ENCODE measurements at regions not wholly inside any gene's neighbourhood (a gene's known extent, or its start where the extent isn't known, plus 50 kb on each side); places are given as distances from the start of the nearest gene placed in this dataset.

DNA sequence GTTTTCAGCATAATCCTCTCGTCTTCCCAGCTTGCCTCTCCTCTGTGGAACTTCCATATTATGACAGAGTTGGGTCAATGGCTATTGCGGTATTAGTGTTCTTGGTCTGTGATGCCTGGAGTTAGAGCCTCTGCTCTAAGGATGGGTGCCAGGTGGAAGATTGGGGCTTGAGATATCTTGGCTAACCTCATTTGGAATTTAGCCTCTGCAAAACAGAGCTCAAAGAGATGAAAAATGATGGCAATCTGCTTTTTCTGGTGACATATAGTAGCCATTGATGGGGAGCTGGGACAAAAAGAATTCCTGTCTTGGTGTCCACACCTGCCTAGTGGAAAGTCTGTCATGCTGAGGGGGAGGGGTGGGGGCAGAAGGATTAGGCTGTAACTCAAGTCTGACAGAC is 152.1 kb downstream of the RPL10L start:
- no peak overlapping the region for H3K4me3 ChIP-seq
- H3K27ac ChIP-seq: no peak overlapping the region
- H3K27me3 ChIP-seq: no peaks in the 10 kb centered on the region
- WGBS: 72% methylated on average over 2 of the region's 2 CpGs
- TF ChIP-seq POLR2AphosphoS5 (IDR thresholded peaks at IDR 0.05) (no peak), EP300 (IDR thresholded peaks at IDR 0.05) (no peak)
- no peaks in the 10 kb centered on the region for H3K4me1 ChIP-seq
- H3K36me3 ChIP-seq: no peaks in the 10 kb centered on the region
- DNase-seq (ENCODE audit: low spot score in 2 of 2): no peak
- H3K9me3 ChIP-seq: no peaks in the 10 kb centered on the region

GRCh38 chr14:46496409-46496808 is 155.2 kb downstream of the RPL10L start:
- Histone ChIP-seq H3K36me3 (no peaks in the 10 kb centered on the region), H3K9me3 (no peaks in the 10 kb centered on the region), H3K4me1 (no peaks in the 10 kb centered on the region), H3K27ac (no peak overlapping the region), H3K4me3 (no peak overlapping the region), H3K27me3 (no peaks in the 10 kb centered on the region)
- WGBS: 81% methylated on average over 1 of the region's 1 CpG
- DNase-seq (ENCODE audit: low spot score in 2 of 2): no peak
- no peak for TF ChIP-seq EP300 (IDR thresholded peaks at IDR 0.05)
- no peak for TF ChIP-seq POLR2A (IDR thresholded peaks at IDR 0.05)

- Histone ChIP-seq H3K4me3 (no peak overlapping the region), H3K27ac (no peak overlapping the region), H3K36me3 (no peaks in the 10 kb centered on the region), H3K27me3 (no peaks in the 10 kb centered on the region), H3K4me1 (no peaks in the 10 kb centered on the region), H3K9me3 (no peaks in the 10 kb centered on the region)
- DNase-seq (ENCODE audit: low spot score in 2 of 2): no peak
- WGBS: 46% methylated on average over 1 of the region's 1 CpG
- TF ChIP-seq, protein P1, sequence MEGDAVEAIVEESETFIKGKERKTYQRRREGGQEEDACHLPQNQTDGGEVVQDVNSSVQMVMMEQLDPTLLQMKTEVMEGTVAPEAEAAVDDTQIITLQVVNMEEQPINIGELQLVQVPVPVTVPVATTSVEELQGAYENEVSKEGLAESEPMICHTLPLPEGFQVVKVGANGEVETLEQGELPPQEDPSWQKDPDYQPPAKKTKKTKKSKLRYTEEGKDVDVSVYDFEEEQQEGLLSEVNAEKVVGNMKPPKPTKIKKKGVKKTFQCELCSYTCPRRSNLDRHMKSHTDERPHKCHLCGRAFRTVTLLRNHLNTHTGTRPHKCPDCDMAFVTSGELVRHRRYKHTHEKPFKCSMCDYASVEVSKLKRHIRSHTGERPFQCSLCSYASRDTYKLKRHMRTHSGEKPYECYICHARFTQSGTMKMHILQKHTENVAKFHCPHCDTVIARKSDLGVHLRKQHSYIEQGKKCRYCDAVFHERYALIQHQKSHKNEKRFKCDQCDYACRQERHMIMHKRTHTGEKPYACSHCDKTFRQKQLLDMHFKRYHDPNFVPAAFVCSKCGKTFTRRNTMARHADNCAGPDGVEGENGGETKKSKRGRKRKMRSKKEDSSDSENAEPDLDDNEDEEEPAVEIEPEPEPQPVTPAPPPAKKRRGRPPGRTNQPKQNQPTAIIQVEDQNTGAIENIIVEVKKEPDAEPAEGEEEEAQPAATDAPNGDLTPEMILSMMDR (IDR thresholded peaks at IDR 0.05): no peak
- TF ChIP-seq POLR2A (IDR thresholded peaks at IDR 0.05): no peak
- TF ChIP-seq EP300 (IDR thresholded peaks at IDR 0.05): no peak
- TF ChIP-seq POLR2AphosphoS5 (IDR thresholded peaks at IDR 0.05): no peak
These were observed 161.3 kb downstream of the RPL10L start for GRCh38 chr14:46490238-46490685.

GRCh38 chr14:46488374-46488773 is 163.2 kb downstream of the RPL10L start:
- no peaks in the 10 kb centered on the region for H3K9me3 ChIP-seq
- H3K27me3 ChIP-seq: no peaks in the 10 kb centered on the region
- WGBS: 83% methylated on average over 5 of the region's 5 CpGs
- no peaks in the 10 kb centered on the region for H3K4me1 ChIP-seq
- TF ChIP-seq EP300 (IDR thresholded peaks at IDR 0.05) (no peak), POLR2A (IDR thresholded peaks at IDR 0.05) (no peak), POLR2AphosphoS5 (IDR thresholded peaks at IDR 0.05) (no peak)
- TF ChIP-seq, protein P1 (IDR thresholded peaks at IDR 0.05): no peak
- H3K36me3 ChIP-seq: no peaks in the 10 kb centered on the region
- no peak overlapping the region for H3K4me3 ChIP-seq
- H3K27ac ChIP-seq: no peak overlapping the region
- DNase-seq (ENCODE audit: low spot score in 2 of 2): no peak

- no peak for TF ChIP-seq EP300 (IDR thresholded peaks at IDR 0.05)
- TF ChIP-seq POLR2AphosphoS5 (IDR thresholded peaks at IDR 0.05): no peak
- TF ChIP-seq POLR2A (IDR thresholded peaks at IDR 0.05): no peak
- TF ChIP-seq, protein P1 (IDR thresholded peaks at IDR 0.05): no peak
- no peaks in the 10 kb centered on the region for H3K4me1 ChIP-seq
- WGBS: 85% methylated on average over 10 of the region's 10 CpGs
These were observed 163.8 kb downstream of the RPL10L start for GRCh38 chr14:46487582-46488350.

DNA sequence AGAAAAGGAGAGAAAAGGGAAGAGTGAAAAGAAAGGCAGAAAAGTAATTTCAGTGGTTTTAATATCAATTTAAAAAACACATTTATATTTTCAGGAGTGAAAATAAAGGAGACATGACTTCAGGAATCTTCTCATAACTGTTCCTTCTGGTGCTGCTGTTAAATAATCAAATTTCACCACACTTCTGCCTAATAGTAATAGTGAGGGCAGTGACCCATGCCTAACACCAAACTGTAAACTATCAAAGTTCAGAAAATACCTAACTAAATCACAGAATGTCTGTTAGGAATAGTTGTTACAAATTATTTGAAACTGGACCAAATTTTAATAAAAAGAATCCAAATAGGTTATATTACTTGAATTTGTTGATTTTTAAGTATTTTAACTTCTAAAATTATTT is 169.4 kb downstream of the RPL10L start:
- TF ChIP-seq EP300 (IDR thresholded peaks at IDR 0.05) (no peak), POLR2AphosphoS5 (IDR thresholded peaks at IDR 0.05) (no peak), POLR2A (IDR thresholded peaks at IDR 0.05) (no peak)
- TF ChIP-seq, protein P1 (IDR thresholded peaks at IDR 0.05): no peak
- H3K4me3 ChIP-seq: no peak overlapping the region
- DNase-seq (ENCODE audit: low spot score in 2 of 2): no peak
- no peaks in the 10 kb centered on the region for H3K4me1 ChIP-seq
- H3K27ac ChIP-seq: no peak overlapping the region
- no peaks in the 10 kb centered on the region for H3K27me3 ChIP-seq
- no peaks in the 10 kb centered on the region for H3K36me3 ChIP-seq
- H3K9me3 ChIP-seq: no peaks in the 10 kb centered on the region

More at GRCh38 chr14:46487582-46488350, 163.8 kb downstream of the RPL10L start:
- Histone ChIP-seq H3K9me3 (no peaks in the 10 kb centered on the region), H3K27ac (no peak overlapping the region), H3K36me3 (no peaks in the 10 kb centered on the region), H3K4me3 (no peak overlapping the region), H3K27me3 (no peaks in the 10 kb centered on the region)
- DNase-seq (ENCODE audit: low spot score in 2 of 2): no peak
